ENCODE measurements at regions not wholly inside any gene's neighbourhood (a gene's known extent, or its start where the extent isn't known, plus 50 kb on each side); places are given as distances from the start of the nearest gene placed in this dataset.

GRCh38 chr2:196487417-196487816 is 152.1 kb upstream of the CCDC150 start (continued):
- TF ChIP-seq, protein P1, sequence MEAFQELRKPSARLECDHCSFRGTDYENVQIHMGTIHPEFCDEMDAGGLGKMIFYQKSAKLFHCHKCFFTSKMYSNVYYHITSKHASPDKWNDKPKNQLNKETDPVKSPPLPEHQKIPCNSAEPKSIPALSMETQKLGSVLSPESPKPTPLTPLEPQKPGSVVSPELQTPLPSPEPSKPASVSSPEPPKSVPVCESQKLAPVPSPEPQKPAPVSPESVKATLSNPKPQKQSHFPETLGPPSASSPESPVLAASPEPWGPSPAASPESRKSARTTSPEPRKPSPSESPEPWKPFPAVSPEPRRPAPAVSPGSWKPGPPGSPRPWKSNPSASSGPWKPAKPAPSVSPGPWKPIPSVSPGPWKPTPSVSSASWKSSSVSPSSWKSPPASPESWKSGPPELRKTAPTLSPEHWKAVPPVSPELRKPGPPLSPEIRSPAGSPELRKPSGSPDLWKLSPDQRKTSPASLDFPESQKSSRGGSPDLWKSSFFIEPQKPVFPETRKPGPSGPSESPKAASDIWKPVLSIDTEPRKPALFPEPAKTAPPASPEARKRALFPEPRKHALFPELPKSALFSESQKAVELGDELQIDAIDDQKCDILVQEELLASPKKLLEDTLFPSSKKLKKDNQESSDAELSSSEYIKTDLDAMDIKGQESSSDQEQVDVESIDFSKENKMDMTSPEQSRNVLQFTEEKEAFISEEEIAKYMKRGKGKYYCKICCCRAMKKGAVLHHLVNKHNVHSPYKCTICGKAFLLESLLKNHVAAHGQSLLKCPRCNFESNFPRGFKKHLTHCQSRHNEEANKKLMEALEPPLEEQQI (IDR thresholded peaks at IDR 0.05) = no peak

- ChIA-PET POLR2A (no interaction called here), CTCF (ENCODE audit: low intra/inter-chr PET ratio) (no interaction called here)
Measured at GRCh38 chr2:196489371-196489770, 150.1 kb upstream of the CCDC150 start.

More at GRCh38 chr2:196489371-196489770, 150.1 kb upstream of the CCDC150 start:
- no peak overlapping the region for H3K27ac ChIP-seq (ENCODE audit: extremely low read depth, low read depth, low read length)
- WGBS (ENCODE audit: insufficient coverage, low coverage, missing lambda C conversion rate) = 0% methylated on average over 1 of the region's 1 CpG
- in situ Hi-C loops (cut with MboI) = no loop called here
- H3K9me3 ChIP-seq (replicated peaks; ENCODE audit: control insufficient read depth, insufficient read depth, low read depth, low read length) = no peaks in the 10 kb centered on the region
- H3K4me1 ChIP-seq (replicated peaks in 1 of 2; ENCODE audit: control insufficient read depth in 2 of 2, insufficient read depth in 2 of 2, low read length in 2 of 2) = no peaks in the 10 kb centered on the region
- BruUV-seq (replicated peaks) = no TSS peak
- H2AFZ ChIP-seq (ENCODE audit: low read depth, low read length) = no peak overlapping the region
- H3K4me3 ChIP-seq = no peak overlapping the region
- DNase-seq (ENCODE audit: extremely low read depth in 1 of 4, low spot score in 3 of 4) (no peak), FAIRE-seq (no peak), ATAC-seq (no peak)
- H3K27me3 ChIP-seq (ENCODE audit: control insufficient read depth in 2 of 2, insufficient read depth in 2 of 2, low read length in 2 of 2) = peaks cover 0 to 4% of the 10 kb centered on the region in 2 experiments; a peak in 1 of 5 replicates
- no peak for TF ChIP-seq CCAR2 (IDR thresholded peaks at IDR 0.05; ENCODE audit: low read depth, low read length)
- TF ChIP-seq, protein P2, sequence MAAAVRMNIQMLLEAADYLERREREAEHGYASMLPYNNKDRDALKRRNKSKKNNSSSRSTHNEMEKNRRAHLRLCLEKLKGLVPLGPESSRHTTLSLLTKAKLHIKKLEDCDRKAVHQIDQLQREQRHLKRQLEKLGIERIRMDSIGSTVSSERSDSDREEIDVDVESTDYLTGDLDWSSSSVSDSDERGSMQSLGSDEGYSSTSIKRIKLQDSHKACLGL (CRISPR knock-in tag; IDR thresholded peaks at IDR 0.05; ENCODE audit: borderline replicate concordance, poor library complexity, severe bottlenecking) = no peak
- TF ChIP-seq ZNF280B (CRISPR knock-in tag; IDR thresholded peaks at IDR 0.05) = no peak
- TF ChIP-seq ZNF121 (CRISPR knock-in tag; conservative IDR thresholded peaks at IDR 0.05) = no peak
- TF ChIP-seq CREM (IDR thresholded peaks at IDR 0.05; ENCODE audit: low read depth) = no peak
- TF ChIP-seq PYGO2 (tag; IDR thresholded peaks at IDR 0.05) = no peak
- TF ChIP-seq, protein P3, sequence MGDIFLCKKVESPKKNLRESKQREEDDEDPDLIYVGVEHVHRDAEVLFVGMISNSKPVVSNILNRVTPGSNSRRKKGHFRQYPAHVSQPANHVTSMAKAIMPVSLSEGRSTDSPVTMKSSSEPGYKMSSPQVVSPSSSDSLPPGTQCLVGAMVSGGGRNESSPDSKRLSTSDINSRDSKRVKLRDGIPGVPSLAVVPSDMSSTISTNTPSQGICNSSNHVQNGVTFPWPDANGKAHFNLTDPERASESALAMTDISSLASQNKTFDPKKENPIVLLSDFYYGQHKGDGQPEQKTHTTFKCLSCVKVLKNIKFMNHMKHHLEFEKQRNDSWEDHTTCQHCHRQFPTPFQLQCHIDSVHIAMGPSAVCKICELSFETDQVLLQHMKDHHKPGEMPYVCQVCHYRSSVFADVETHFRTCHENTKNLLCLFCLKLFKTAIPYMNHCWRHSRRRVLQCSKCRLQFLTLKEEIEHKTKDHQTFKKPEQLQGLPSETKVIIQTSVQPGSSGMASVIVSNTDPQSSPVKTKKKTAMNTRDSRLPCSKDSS (IDR thresholded peaks at IDR 0.05; ENCODE audit: low read depth, partially characterized antibody) = no peak
- no peak for TF ChIP-seq GABPB1 (CRISPR knock-in tag; IDR thresholded peaks at IDR 0.05)
- TF ChIP-seq ZNF717 (CRISPR knock-in tag; IDR thresholded peaks at IDR 0.05) = no peak
- no peak for TF ChIP-seq MBD2 (IDR thresholded peaks at IDR 0.05; ENCODE audit: borderline replicate concordance, low read depth)
- TF ChIP-seq YY1 (IDR thresholded peaks at IDR 0.05; ENCODE audit: borderline replicate concordance in 1 of 3, control insufficient read depth in 1 of 3, extremely low read depth in 1 of 3, insufficient read depth in 3 of 3, insufficient read length in 1 of 3, insufficient replicate concordance in 2 of 3, low read depth in 1 of 3, low read length in 2 of 3) = no peak
- no peak for TF ChIP-seq TAF15 (IDR thresholded peaks at IDR 0.05; ENCODE audit: low read depth, low read length)
- intact Hi-C loops (cut with micrococcal nuclease) = no loop called here
- H4K20me1 ChIP-seq (replicated peaks; ENCODE audit: control insufficient read depth, insufficient read depth, low read length) = no peaks in the 10 kb centered on the region
- H3K9ac ChIP-seq (ENCODE audit: insufficient read depth in 1 of 2, low read depth in 2 of 2, low read length in 2 of 2) = no peak overlapping the region
- no peak overlapping the region for H3K4me2 ChIP-seq (ENCODE audit: insufficient read depth, low read length)
- no peaks in the 10 kb centered on the region for H3K36me3 ChIP-seq (ENCODE audit: control insufficient read depth, insufficient read depth, low read length)
- H3K9me1 ChIP-seq (ENCODE audit: control insufficient read depth, insufficient read depth, low read length) = no peaks in the 10 kb centered on the region
- H3K79me2 ChIP-seq (ENCODE audit: control insufficient read depth, insufficient read depth, low read length) = no peaks in the 10 kb centered on the region
